Vagina (tissue), 2 donors: ENCODE measurements at regions not wholly inside any gene's neighbourhood (a gene's known extent, or its start where the extent isn't known, plus 50 kb on each side); places are given as distances from the start of the nearest gene placed in this dataset.

ENCODE experiments used
- POLR2A ChIP-seq, 2 donors: fragments of 450-650 bp; IDR thresholded peaks; one replicate each; pipeline ENCODE4 v1.6.1; 2017; ENCODE audit warnings: antibody characterized with exemption in 2 of 2, mild to moderate bottlenecking in 2 of 2, moderate library complexity in 2 of 2
- TF ChIP-seq, protein P1 (sequence below), 3 experiments: fragments of 450-650 bp in 2 of 3; fragments of 200-600 bp in 1 of 3; sonication (generic) in 1 of 3; IDR thresholded peaks; one replicate each; pipeline ENCODE4 v1.5.1; 2017 to 2019; ENCODE audit warnings: antibody characterized with exemption in 3 of 3, mild to moderate bottlenecking in 2 of 3, moderate library complexity in 2 of 3

DNA sequence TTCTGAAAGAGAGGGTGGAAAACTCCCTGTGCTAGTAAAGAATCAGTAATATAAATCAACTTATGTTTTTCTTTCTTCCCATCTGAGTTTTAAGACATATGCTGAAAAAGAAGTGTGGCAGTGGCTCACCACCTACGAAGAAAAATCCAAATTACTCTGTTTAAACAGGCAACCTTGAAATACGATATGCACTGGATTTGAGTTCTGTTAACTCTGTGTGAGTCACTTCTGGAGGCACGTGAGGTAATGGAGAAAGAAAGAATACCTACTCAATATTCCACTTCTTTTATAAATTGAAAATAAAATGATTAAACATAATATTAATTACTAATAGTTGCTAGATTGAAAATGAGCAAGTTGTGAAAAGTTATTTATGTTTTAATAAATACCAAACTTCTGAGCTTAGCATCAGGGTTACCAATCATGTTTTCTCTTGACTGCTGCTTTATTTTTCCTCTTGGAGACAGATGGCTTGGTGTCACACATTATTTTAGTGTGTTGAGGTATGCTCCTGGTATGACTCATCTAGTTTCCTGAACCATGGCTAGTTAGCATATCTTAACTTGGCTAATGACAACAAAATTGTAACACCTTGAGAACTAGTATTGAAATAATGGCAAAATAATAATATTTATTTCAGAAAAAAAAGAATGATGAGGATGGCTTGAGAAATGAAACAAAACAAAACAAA, 1705.5 kb upstream of the PIK3C3 start:
- no peak for TF ChIP-seq POLR2A (IDR thresholded peaks at IDR 0.05)
- TF ChIP-seq, protein P1, sequence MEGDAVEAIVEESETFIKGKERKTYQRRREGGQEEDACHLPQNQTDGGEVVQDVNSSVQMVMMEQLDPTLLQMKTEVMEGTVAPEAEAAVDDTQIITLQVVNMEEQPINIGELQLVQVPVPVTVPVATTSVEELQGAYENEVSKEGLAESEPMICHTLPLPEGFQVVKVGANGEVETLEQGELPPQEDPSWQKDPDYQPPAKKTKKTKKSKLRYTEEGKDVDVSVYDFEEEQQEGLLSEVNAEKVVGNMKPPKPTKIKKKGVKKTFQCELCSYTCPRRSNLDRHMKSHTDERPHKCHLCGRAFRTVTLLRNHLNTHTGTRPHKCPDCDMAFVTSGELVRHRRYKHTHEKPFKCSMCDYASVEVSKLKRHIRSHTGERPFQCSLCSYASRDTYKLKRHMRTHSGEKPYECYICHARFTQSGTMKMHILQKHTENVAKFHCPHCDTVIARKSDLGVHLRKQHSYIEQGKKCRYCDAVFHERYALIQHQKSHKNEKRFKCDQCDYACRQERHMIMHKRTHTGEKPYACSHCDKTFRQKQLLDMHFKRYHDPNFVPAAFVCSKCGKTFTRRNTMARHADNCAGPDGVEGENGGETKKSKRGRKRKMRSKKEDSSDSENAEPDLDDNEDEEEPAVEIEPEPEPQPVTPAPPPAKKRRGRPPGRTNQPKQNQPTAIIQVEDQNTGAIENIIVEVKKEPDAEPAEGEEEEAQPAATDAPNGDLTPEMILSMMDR (IDR thresholded peaks at IDR 0.05), result no peak
